GM23338 (cell line): ENCODE measurements at regions not wholly inside any gene's neighbourhood (a gene's known extent, or its start where the extent isn't known, plus 50 kb on each side); places are given as distances from the start of the nearest gene placed in this dataset.

Source experiments
- CREB1 ChIP-seq: fragments of 250-450 bp; sonication (Bioruptor Pico); IDR thresholded peaks from 2 replicates; pipeline ENCODE4 v1.5.0; 2020; ENCODE audit warnings: low read depth, mild to moderate bottlenecking, moderate library complexity
- EZH2 ChIP-seq: fragments of 200-600 bp; sonication (generic); IDR thresholded peaks from one replicate; pipeline ENCODE4 v1.8.0; 2017; ENCODE audit warnings: antibody characterized with exemption, mild to moderate bottlenecking, low read depth; ENCODE audit not compliant: unreplicated experiment
- EZH2phosphoT487 ChIP-seq: fragments of 200-600 bp; sonication (generic); IDR thresholded peaks from one replicate; pipeline ENCODE4 v1.8.1; 2018; ENCODE audit warnings: antibody characterized with exemption; ENCODE audit not compliant: unreplicated experiment
- JUNB ChIP-seq: IDR thresholded peaks from one replicate; pipeline ENCODE4 v1.6.1; 2016; ENCODE audit warnings: antibody characterized with exemption; ENCODE audit not compliant: unreplicated experiment
- POLR2AphosphoS5 ChIP-seq: IDR thresholded peaks from 2 replicates; pipeline ENCODE4 v1.6.1; 2016; ENCODE audit warnings: antibody characterized with exemption, low read depth
- STAT1 ChIP-seq: IDR thresholded peaks from one replicate; pipeline ENCODE4 v1.6.1; 2016; ENCODE audit warnings: antibody characterized with exemption; ENCODE audit not compliant: unreplicated experiment
- ZNF114 ChIP-seq: fragments of 250-450 bp; sonication (Bioruptor Pico); IDR thresholded peaks from 2 replicates; pipeline ENCODE4 v1.5.0; 2020; ENCODE audit warnings: mild to moderate bottlenecking, moderate library complexity
- ZNF331 ChIP-seq: fragments of 250-450 bp; sonication (Bioruptor Pico); IDR thresholded peaks from 2 replicates; pipeline ENCODE4 v1.5.0; 2020; ENCODE audit warnings: low read depth, mild to moderate bottlenecking, moderate library complexity
- ZNF462 ChIP-seq: fragments of 250-450 bp; sonication (Bioruptor Pico); IDR thresholded peaks from 2 replicates; pipeline ENCODE4 v1.5.0; 2020; ENCODE audit warnings: mild to moderate bottlenecking, moderate library complexity
- TF ChIP-seq, protein P1 (sequence below), 2 experiments: fragments of 200-600 bp in 1 of 2; sonication (generic) in 1 of 2; conservative IDR thresholded peaks; 2 replicates each; pipeline versions ENCODE4 v1.5.1 to v1.6.1; 2016 to 2017; ENCODE audit warnings: antibody characterized with exemption in 2 of 2, low read depth in 2 of 2, mild to moderate bottlenecking in 2 of 2, moderate library complexity in 1 of 2
- TF ChIP-seq, protein P2 (sequence below): IDR thresholded peaks from one replicate; pipeline ENCODE4 v1.6.1; 2018; ENCODE audit warnings: antibody characterized with exemption; ENCODE audit not compliant: unreplicated experiment
- TF ChIP-seq, protein P3 (sequence below): IDR thresholded peaks from 2 replicates; pipeline ENCODE4 v1.6.1; 2016; ENCODE audit warnings: antibody characterized with exemption

DNA sequence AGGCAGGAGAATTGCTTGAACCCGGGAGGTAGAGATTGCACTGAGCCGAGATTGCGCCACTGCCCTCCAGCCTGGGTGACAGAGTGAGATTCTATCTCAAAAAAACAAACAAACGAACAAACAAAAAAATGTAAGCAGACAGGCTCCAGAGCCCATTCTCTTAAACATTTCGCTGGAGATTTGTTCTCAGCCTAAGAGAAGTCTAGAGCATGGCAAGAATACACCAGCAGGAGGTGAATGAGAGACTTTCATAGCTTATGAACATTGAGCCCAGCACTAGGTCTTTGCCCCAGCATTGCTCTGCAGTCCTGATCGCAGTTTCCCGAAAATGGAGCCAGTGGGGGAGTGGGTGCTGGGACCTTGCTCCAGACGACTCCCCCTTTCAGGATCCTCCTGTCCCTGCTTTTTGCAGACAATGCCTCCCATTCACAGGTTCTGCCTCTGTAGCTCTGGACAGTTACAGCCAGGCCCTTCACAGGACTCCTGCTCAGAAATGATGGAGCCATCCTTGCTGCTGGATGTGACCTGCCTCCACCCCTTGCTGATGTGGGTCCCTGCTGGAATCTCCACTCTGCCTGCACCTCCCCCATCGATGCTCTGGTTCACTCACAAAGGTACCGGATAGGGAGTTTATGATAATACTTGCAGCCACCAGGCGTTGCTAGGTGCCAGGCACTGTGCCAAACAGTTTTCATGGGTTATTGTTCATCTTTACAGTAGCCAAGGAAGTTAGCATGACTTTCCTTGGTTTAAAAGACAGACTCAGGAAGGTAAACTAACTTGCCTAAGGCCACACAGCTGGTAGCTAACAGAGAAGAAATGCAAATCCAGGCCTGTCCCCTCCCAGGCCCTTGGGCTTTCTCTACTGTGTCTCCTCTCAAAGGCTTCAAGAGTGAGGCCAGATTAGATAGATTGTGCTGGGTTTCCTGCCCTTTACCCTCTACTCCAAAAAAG is 329.7 kb upstream of the TLE3 start:
- TF ChIP-seq, protein P1, sequence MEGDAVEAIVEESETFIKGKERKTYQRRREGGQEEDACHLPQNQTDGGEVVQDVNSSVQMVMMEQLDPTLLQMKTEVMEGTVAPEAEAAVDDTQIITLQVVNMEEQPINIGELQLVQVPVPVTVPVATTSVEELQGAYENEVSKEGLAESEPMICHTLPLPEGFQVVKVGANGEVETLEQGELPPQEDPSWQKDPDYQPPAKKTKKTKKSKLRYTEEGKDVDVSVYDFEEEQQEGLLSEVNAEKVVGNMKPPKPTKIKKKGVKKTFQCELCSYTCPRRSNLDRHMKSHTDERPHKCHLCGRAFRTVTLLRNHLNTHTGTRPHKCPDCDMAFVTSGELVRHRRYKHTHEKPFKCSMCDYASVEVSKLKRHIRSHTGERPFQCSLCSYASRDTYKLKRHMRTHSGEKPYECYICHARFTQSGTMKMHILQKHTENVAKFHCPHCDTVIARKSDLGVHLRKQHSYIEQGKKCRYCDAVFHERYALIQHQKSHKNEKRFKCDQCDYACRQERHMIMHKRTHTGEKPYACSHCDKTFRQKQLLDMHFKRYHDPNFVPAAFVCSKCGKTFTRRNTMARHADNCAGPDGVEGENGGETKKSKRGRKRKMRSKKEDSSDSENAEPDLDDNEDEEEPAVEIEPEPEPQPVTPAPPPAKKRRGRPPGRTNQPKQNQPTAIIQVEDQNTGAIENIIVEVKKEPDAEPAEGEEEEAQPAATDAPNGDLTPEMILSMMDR (conservative IDR thresholded peaks at IDR 0.05; ENCODE audit: low read depth in 2 of 2): no peak
- TF ChIP-seq POLR2AphosphoS5 (no peak), EZH2phosphoT487 (no peak), EZH2 (no peak), STAT1 (no peak), JUNB (no peak), ZNF114 (CRISPR knock-in tag) (no peak), CREB1 (CRISPR knock-in tag) (no peak), ZNF331 (CRISPR knock-in tag) (no peak), ZNF462 (CRISPR knock-in tag) (no peak)
- TF ChIP-seq, protein P2, sequence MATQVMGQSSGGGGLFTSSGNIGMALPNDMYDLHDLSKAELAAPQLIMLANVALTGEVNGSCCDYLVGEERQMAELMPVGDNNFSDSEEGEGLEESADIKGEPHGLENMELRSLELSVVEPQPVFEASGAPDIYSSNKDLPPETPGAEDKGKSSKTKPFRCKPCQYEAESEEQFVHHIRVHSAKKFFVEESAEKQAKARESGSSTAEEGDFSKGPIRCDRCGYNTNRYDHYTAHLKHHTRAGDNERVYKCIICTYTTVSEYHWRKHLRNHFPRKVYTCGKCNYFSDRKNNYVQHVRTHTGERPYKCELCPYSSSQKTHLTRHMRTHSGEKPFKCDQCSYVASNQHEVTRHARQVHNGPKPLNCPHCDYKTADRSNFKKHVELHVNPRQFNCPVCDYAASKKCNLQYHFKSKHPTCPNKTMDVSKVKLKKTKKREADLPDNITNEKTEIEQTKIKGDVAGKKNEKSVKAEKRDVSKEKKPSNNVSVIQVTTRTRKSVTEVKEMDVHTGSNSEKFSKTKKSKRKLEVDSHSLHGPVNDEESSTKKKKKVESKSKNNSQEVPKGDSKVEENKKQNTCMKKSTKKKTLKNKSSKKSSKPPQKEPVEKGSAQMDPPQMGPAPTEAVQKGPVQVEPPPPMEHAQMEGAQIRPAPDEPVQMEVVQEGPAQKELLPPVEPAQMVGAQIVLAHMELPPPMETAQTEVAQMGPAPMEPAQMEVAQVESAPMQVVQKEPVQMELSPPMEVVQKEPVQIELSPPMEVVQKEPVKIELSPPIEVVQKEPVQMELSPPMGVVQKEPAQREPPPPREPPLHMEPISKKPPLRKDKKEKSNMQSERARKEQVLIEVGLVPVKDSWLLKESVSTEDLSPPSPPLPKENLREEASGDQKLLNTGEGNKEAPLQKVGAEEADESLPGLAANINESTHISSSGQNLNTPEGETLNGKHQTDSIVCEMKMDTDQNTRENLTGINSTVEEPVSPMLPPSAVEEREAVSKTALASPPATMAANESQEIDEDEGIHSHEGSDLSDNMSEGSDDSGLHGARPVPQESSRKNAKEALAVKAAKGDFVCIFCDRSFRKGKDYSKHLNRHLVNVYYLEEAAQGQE: no peak
- TF ChIP-seq, protein P3, sequence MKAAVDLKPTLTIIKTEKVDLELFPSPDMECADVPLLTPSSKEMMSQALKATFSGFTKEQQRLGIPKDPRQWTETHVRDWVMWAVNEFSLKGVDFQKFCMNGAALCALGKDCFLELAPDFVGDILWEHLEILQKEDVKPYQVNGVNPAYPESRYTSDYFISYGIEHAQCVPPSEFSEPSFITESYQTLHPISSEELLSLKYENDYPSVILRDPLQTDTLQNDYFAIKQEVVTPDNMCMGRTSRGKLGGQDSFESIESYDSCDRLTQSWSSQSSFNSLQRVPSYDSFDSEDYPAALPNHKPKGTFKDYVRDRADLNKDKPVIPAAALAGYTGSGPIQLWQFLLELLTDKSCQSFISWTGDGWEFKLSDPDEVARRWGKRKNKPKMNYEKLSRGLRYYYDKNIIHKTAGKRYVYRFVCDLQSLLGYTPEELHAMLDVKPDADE: no peak
